ENCODE measurements at regions not wholly inside any gene's neighbourhood (a gene's known extent, or its start where the extent isn't known, plus 50 kb on each side); places are given as distances from the start of the nearest gene placed in this dataset.
"Not testable (repeated sequence)": the region's sequence is repeated elsewhere in the genome, so short reads cannot be mapped to it uniquely, and the experiment has no call there.

DNA sequence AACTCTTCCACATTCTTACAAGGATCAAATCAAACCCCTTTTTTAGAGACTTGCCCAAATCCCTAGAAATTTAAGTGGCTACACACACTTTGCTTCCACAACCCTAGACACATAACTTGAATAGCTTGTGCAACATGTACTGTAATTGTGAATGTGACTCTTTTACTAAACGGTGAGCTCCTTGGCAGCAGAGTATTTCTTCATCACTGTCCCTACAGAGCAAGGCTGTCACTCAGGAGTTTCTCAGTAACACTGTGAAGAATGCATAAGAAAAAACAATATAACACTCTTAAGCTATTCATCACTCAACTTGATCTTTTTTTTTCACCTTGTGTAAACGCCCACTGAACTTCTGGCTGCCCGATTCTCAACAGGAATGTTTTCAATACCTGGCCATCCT, 53.8 kb upstream of the ADAMTS18 start:
- ATAC-seq (ENCODE audit: poor library complexity) (no peak), DNase-seq (no peak)
- intact Hi-C loops (cut with DNase I): no loop called here

DNA sequence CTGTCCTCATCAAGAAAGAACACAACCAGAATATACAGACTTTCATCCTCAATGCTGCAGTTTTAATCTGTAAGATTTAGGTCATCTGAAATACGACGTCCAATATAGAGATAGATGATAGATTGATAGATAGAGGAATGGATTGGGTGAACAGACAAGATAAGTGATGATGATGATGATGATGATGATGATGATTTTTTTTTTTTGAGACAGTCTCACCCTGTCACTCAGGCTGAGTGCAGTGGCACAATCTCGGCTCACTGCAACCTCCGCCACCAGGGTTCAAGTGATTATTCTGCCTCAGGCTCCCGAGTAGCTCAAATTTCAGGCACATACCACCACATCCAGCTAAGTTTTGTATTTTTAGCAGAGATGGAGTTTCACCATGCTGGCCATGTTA, 56.3 kb upstream of the ADAMTS18 start:
- ATAC-seq (ENCODE audit: poor library complexity) (no peak), DNase-seq (no peak)
- intact Hi-C loops (cut with DNase I): no loop called here

GRCh38 chr16:77496934-77497333, 62.1 kb upstream of the ADAMTS18 start:
- ATAC-seq (ENCODE audit: poor library complexity) (no peak), DNase-seq (no peak)
- intact Hi-C loops (cut with DNase I): no loop called here

DNA sequence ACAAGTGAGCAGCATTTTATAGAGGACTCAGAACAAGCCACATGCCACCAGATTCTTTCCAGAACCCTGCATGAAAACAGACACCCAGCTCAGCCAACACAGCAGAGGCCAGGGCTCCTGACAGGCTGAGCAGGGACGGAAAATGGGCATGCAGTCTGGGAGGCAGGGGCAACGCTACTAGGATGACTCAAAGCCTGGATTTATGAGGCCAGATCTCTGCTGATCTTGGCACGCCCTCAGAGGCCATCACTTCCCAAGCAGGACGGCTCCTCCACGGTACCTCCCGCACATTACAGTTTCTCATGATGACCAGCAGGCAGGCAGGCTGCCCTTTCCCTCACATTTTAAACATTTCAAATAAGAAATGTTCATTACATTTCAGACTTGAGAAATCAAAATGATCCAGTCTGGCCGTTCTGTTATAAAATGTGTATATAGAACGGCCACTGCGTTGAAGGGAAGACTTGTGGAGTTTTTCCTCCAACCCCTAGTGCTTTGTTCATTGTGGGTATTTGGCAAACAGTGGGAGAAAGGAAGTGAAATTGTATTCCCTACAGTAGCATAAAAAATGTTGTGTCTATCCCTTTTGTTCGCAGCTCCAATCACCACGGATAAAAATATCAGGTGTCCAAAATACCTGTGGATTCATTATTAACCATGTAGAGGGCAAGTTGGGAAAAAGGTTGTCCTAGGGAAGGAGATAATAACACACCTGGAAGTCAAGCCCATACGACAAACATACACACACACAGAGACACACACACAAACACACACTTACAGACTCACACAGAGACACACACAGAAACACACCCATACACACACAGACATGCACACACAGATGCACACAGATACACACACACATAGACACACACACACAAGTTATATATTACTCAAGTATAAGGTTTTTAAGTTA, 64.8 kb upstream of the ADAMTS18 start:
- peak; percentile 39 for DNase-seq
- ATAC-seq (ENCODE audit: poor library complexity): no peak
- intact Hi-C loops (cut with DNase I): no loop called here

DNA sequence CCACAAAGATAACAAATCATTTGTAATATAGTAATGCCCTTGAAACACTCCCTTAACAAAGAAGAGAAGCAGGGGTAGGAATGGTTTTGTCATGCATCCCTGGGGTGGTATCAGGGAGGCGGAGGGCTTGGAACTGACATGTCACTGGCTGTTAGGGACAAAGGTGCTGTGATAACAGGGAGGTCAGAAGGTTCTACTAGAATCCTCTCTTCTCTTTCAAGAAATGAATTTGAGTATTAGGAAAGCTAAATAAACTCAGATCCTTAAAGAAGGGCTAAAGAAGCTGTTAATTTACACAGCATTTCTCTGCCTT, 65.4 kb upstream of the ADAMTS18 start:
- ATAC-seq (ENCODE audit: poor library complexity) (no peak), DNase-seq (no peak)
- intact Hi-C loops (cut with DNase I): no loop called here

- no peak for ATAC-seq (ENCODE audit: poor library complexity)
- intact Hi-C loops (cut with DNase I): no loop called here
- DNase-seq: no peak
These were observed 66.3 kb upstream of the ADAMTS18 start for GRCh38 chr16:77500934-77501664.

DNA sequence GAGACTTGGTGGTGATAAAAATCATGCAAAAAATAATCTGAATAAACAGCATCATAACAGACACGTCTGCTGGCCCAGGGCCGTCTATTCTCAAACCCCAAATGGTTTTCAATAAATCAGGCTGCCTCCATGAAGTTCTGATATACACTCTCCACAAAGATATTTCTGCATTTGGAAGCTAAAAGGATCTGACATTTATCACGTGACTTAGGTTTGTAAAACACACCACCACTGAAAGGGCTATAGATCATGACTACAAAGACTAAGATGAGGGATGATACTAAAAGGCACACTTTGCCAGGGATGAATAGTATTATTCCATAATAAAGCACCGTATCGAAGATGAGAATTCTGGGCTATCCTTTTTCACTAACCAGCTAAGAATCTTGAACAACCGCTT, 67.6 kb upstream of the ADAMTS18 start:
- DNase-seq (no peak), ATAC-seq (ENCODE audit: poor library complexity) (no peak)
- intact Hi-C loops (cut with DNase I): no loop called here

GRCh38 chr16:77506492-77506891, 71.7 kb upstream of the ADAMTS18 start:
- intact Hi-C loops (cut with DNase I); DNase-seq; ATAC-seq (ENCODE audit: poor library complexity): not testable (repeated sequence)

GRCh38 chr16:77509051-77509450, 74.2 kb upstream of the ADAMTS18 start:
- DNase-seq (no peak), ATAC-seq (ENCODE audit: poor library complexity) (no peak)
- intact Hi-C loops (cut with DNase I): no loop called here

GRCh38 chr16:77509796-77510195, 75.0 kb upstream of the ADAMTS18 start:
- DNase-seq (no peak), ATAC-seq (ENCODE audit: poor library complexity) (no peak)
- intact Hi-C loops (cut with DNase I): no loop called here

DNA sequence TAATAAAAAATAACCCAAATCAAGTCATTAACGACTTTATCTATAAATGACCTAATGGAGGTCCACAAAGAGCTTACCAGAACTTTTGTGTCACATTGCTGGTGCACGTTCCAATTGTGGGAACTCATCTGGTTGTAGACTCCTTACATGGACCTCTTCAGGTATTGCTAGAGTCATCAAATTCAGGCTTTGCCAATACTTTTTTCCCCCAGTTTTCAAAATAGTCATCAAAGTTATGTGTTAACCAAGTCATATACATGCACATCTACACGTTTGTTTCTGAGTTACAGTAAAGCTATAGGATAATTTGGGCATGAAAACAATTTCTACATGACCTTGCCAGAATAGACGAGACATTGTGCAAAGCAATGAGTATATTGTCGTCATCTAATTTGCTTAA, 76.2 kb upstream of the ADAMTS18 start:
- ATAC-seq (ENCODE audit: poor library complexity) (no peak), DNase-seq (no peak)
- intact Hi-C loops (cut with DNase I): no loop called here

- DNase-seq (no peak), ATAC-seq (ENCODE audit: poor library complexity) (no peak)
- intact Hi-C loops (cut with DNase I): no loop called here
These were observed 79.8 kb upstream of the ADAMTS18 start for GRCh38 chr16:77514500-77515220.

DNA sequence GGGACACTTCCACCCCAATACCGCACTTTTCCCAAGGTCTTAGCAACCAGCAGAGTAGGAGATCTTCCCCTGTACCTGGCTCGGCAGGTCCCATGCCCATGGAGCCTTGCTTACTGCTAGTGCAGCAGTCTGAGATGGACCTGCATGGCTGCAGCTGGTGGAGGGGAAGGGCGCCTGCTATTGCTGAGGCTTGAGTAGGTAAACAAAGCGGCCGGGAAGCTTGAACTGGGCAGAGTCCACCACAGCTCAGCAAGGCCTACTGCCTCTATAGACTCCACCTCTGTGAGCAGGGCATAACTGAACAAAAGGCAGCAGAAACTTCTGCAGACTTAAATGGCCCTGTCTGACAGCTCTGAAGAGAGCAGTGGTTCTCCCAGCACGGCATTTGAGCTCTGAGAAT, 90.4 kb upstream of the ADAMTS18 start:
- intact Hi-C loops (cut with DNase I); ATAC-seq (ENCODE audit: poor library complexity); DNase-seq: not testable (repeated sequence)

- intact Hi-C loops (cut with DNase I): no loop called here
- DNase-seq (no peak), ATAC-seq (ENCODE audit: poor library complexity) (no peak)
These were observed 96.9 kb upstream of the ADAMTS18 start for GRCh38 chr16:77531752-77532151.

GRCh38 chr16:77536809-77537208, 102.0 kb upstream of the ADAMTS18 start:
- DNase-seq: no peak
- ATAC-seq (ENCODE audit: poor library complexity): no peak
- intact Hi-C loops (cut with DNase I): no loop called here

DNA sequence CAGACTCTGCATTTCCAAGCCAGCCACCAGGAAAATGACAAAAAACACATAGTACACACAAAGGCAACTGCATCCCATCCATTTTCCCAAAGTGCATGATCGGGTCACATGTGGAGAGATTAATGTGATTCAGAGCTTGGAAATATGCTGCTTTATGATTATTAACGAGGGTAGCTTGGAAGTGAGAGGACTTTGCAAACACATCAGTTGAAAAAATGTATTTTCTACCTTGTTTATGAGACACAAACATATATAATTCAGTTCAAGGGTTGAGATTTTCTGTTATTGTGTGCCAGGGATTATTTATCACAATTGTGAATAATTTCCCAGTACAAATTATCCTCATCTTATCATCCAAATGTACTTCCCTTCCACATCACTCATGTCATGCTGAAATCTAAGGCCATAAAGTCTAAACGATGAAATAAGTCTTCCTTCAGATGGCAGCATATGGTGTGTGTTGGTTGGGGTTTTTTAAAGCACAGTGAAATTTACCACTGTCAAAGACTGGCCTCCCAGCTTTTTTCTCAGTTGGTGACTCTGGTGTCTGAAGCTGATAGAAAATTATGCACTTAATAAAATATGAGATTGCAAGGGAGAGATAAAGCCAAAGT, 104.7 kb upstream of the ADAMTS18 start:
- intact Hi-C loops (cut with DNase I): no loop called here
- ATAC-seq (ENCODE audit: poor library complexity) (no peak), DNase-seq (no peak)

- intact Hi-C loops (cut with DNase I): no loop called here
- ATAC-seq (ENCODE audit: poor library complexity) (no peak), DNase-seq (no peak)
These were observed 105.8 kb upstream of the ADAMTS18 start for GRCh38 chr16:77540646-77541045.

DNA sequence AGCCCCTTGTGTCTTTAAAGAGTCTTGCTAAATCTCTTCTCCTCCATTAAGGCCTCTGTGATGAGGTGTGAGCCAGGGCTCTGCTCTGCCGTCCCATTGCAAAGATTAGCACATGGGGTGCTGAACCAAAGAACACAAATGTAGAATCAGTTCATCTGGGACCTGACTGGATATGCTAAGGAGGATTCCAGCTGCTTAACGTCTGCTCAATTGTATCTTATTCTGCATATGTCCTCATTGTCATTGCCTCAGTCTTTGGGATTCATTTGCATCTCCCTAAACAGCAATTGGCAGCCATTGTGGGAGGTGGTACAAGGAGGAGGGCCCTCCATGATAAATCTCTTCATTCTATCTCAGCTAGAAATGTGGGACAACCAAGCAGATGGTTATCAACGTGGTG, 106.3 kb upstream of the ADAMTS18 start:
- intact Hi-C loops (cut with DNase I): no loop called here
- DNase-seq (no peak), ATAC-seq (ENCODE audit: poor library complexity) (no peak)

DNA sequence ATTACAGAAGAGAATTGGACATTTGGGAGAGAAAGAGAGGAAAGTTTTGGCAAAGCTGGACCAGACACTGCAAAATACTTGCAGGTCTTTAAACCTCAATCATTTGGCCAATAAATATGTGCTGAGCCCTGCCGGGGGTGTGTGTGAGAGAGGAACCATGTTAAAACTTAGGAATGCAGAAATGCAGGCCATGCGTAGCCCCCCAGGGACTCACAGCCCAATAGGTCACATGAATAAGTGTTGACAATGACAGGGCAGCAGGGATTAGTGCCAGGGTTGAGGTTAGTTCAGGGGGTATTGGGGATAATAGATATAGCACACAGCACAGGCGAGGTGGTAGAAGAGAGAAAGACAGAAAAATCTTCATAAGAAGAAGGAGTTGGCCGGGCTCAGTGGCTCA, 113.3 kb upstream of the ADAMTS18 start:
- DNase-seq: no peak
- intact Hi-C loops (cut with DNase I): no loop called here
- no peak for ATAC-seq (ENCODE audit: poor library complexity)
